Nucleus accumbens (tissue), 56 donors: ENCODE measurements at regions not wholly inside any gene's neighbourhood (a gene's known extent, or its start where the extent isn't known, plus 50 kb on each side); places are given as distances from the start of the nearest gene placed in this dataset.
"Not testable (repeated sequence)": the region's sequence is repeated elsewhere in the genome, so short reads cannot be mapped to it uniquely, and the experiment has no call there.

Experiments used
- DNase-seq, 56 donors: peaks; one replicate each; lab custom pipeline; 2025; lab: John Stamatoyannopoulos, UW

DNA sequence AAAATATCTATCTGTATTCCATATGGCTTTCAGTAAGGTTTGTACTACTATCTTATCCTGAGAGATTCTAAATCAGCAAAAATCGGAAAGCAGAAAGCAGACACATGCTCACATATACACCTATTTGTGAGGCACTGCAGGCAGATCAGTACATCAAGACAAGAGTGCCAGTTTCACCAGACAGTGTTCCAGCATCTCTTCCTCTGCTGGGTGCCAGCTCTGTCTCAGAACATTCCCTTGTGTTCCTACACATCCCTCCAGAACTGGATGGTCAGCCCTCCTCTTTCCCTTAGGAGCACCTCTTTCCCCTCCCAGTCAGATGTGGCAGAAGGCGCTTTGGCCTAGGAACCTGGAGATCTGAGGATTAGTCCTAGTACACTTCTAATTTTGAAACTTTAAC, 121.3 kb upstream of the IL12A start:
- no peak for DNase-seq

DNA sequence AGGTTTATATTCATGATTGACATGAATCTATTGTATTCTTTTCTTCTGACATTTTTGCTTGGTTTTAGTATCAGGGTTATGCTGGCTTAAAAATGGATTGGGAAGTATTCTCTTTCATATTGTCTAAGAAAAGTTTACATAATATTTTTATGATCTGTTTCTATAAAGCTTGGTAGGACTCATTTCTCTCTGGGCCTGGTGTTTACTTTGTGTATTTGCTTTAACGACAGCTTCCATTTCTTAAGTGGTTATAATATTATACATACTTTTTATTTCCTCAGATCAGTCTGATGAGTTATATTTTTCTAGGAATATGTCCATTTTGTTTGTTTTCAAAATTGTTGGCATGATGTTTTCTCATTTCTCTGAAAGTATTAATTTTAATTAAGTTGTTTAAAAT, 117.9 kb upstream of the IL12A start:
- DNase-seq, result no peak

GRCh38 chr3:159872374-159873109, 116.1 kb upstream of the IL12A start:
- DNase-seq, result no peak

GRCh38 chr3:159875116-159875515, 113.5 kb upstream of the IL12A start:
- DNase-seq, result no peak

GRCh38 chr3:159877924-159878323, 110.7 kb upstream of the IL12A start:
- DNase-seq, result no peak

- no peak for DNase-seq
These were observed 109.5 kb upstream of the IL12A start for GRCh38 chr3:159879146-159879545.

GRCh38 chr3:159879598-159879997, 109.0 kb upstream of the IL12A start:
- DNase-seq, result no peak

DNA sequence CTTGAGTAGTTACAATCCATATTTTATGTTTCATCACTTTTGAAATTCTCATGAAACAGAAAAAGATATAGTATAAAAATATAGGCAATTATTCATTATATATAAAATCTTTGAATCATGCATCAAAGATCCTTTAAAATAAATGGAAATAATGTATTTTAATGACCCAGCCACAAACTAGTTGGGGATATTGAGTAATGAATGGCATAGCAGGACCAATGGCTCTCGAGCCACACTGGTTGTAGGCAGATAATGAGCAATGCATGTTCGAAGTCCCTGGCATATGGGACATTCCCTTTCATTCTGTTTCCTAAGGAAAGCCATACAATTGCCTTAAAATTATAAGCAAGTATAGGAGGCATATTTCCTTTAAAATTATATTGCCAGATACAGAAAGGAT, 107.4 kb upstream of the IL12A start:
- no peak for DNase-seq

GRCh38 chr3:159881828-159882309, 106.8 kb upstream of the IL12A start:
- DNase-seq, result peak in 10 of 56 donors; percentile 11 to 49 (median 36)

GRCh38 chr3:159882367-159882766, 106.3 kb upstream of the IL12A start:
- DNase-seq, result peak in 12 of 56 donors; percentile 23 to 60 (median 35)

DNA sequence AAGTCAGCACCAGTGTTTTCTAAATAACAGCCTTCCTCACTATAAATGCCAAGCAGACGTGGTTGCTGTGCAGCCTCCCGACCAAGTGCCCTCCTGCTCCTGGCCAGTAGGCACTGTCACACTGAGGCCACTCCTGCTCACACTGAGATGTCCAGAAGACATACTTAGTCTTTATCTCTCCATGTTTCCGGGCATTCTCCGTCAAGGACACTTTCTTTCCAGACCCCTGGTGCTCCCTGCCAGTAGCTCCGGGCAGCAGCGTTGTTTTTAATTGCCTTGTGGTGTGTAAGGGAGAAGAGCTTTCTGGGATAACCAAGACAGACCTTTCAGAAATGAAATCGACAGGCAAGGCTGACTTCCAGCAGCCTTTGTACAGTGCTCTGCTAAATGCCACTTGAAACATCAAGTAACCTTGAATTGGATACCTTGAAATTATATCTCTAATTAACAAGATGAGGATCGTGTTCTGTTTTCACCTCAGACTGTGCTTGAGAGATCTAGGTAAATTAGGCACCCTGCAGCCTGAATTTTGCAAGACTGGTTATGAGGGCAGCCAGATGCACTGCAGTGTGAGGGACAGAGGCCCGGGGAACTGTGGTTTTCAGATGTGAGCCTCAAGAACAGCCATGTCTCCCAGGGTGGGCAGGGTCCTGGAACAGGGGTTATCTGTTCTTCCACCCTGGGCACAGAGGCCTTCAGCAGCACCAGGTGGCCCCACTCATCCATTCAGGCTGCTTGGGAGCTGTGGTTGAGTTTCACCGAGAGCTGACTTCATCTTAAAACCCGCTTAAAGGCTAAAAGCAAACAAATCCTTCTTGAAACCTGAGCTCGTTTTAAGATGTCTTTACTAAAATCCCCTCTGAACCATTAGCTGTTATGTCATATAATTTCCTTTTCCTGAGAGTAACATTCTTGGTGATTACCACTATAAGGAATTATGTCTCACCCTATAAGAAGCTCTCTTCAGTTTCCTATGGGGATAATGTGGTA, 105.5 kb upstream of the IL12A start:
- DNase-seq, result peak in 6 of 56 donors; percentile 16 to 49 (median 37)

DNA sequence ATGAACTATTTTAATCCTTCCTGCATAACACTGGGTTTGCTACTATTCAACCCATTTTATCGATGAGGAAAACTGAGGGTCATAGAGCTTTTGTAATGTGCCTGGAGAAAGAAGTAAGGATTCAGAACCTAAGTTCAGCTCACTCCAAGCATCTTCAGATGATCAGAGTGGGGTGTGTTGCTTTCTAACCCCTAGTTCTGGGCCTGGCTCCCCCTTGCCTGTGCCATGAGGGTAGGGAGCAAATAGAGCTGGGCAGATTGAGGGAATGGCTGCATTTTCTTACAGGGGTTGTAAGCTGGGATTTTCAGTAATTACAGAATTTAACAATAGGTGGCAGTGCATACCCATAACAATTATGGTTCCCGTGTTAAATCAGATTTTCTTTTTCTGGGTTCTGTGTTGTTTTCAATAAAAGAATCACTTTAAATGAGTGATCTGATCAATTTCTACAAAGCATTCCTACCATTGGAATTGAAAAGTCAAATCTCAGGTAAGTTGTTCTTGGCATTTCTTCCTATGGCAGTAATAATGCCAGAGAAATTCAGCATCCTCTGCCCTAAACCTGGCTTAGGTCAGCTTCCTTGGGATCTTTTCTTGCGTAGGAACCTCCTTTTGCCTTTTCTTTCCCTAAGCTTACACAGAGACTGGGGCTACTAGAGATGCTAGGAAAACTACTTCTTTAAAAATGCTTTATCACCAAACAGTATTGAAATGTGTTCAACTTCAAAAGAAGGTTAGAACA, 103.8 kb upstream of the IL12A start:
- no peak for DNase-seq

DNA sequence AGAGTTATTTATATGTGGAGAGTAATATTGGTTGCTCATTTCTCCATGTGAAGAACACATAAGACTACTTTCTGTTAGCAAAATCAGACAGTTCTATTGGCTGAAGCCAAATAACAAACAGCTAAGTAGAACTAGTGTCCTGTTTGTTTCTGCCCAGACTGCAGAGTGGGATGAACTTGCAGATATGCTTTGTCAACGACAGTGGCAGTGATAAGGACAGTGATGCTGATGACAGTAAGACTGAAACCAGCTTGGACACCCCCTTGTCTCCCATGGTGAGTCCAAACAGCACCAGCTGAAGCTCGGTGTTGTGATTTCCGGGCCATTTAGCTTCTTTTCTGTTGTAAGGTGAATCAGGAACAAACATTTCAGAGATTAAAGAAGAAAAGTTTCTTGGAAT, 102.6 kb upstream of the IL12A start:
- DNase-seq, result no peak

- not testable (repeated sequence) for DNase-seq
These were observed 102.1 kb upstream of the IL12A start for GRCh38 chr3:159886530-159886929.

DNA sequence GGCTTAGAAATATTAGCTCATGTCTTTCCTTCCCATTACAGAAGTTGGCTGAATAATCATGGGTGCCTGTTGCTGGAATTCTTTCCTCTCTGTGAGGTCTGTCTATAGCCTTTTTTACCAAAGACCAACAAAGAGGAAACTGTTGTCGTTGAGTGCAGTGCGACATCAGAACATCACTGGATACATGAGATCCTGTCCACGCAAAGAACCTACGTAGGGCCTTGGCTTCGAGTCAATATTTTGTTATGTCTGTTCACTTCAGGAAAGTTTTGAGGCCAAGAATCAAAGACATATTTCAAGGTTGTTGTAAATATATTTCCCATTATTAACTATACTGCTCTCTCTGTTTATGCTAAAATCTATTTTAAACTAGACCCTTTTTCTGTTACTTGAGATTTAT, 101.5 kb upstream of the IL12A start:
- DNase-seq, result no peak

DNA sequence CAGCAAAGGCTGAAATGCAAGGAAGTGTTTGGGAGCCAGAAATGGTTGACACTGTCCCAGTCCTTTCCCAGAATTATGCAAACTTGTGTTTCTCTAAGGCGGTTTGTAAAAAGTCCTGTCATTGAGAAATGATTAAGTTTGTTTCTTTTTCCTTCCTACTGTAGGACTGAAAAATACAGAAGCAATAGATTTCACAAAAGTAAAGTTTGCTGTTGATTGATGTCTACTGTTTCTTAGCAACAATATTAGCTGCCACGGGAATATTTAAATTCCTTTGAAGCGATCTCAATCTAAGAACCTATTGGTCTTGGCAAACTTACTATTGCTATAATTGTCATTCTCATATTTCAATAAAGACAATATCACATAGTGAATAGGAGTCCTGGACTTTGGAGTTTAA, 100.7 kb upstream of the IL12A start:
- no peak for DNase-seq

DNA sequence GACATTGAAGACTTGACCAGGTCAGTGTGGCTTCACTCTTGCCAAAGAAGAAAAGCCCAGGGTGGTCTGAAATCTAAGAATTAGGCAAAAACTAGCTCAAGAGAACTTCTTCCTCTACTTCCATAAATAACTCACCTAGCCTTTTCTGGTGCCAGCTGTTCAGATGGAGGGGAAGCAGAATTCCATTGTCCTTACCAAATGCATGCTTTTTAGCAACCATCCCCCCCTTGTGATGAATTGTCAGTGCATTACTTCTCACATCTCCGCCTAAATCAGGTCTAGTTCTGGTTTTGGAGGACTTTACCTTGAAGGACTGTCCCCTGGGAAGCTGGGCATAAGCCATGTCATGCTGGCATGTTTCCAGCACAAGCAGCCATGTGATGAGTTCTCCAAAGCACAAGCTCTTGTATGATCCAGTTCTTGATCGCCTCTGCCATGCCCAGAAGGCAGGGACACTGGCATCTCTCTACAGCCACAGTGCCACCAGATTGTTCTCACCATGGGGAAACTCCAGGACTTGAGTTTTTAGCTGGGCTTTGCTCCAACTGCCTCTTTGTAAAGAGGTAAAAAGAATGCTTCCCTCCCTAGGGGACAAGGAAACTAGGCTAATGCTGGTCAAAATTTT, 96.4 kb upstream of the IL12A start:
- DNase-seq, result peak in 23 of 56 donors; percentile 15 to 68 (median 37)

DNA sequence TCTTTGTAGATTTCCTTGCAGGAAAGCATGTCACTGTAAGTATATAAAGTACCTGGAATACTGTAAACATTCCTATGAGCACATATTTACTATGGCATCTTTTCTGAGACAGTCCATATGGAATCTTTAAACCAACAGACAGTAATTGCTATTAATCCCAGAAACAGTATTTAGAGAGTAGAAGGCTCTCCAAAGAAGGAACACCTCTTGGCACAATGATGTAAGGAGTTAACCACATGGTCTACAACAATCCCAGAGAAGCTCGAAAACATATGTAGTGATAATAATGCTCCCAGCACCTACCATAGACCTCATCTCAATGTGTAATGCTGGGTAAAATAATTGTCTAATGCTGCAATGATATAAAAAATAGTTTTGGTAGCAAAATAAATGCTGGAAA, 95.8 kb upstream of the IL12A start:
- no peak for DNase-seq

GRCh38 chr3:159894386-159894785, 94.2 kb upstream of the IL12A start:
- DNase-seq, result peak in 16 of 56 donors; percentile 17 to 62 (median 32)

DNA sequence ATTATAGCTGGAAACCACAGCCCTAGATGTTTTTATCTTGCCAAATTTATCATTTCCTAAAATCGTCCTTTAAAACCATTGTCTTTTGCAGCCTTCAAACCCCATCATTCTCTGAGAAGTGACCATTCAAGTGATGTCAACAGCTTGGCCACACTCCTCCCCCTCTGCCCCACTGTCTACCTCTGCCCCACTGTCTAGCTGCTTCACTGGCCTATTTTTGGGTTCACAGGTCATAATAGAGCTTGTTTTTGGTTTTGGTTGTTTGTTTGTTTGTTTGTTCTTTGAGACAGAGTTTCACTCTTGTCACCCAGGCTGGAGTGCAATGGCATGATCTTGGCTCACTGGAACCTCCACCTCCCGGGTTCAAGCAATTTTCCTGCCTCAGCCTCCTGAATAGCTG, 93.2 kb upstream of the IL12A start:
- DNase-seq, result no peak
